H1 (cell line): ENCODE measurements at regions not wholly inside any gene's neighbourhood (a gene's known extent, or its start where the extent isn't known, plus 50 kb on each side); places are given as distances from the start of the nearest gene placed in this dataset.

Experiments
- CTCF ChIA-PET: fragments of 300-600 bp; sonication (Branson Sonifier 250); formaldehyde crosslinking; loops from one replicate; lab custom pipeline; 2021; ENCODE audit not compliant: partially characterized antibody; lab: Charles Lee
- POLR2A ChIA-PET: fragments of 300-600 bp; sonication (Branson Sonifier 250); formaldehyde crosslinking; loops from one replicate; lab custom pipeline; 2021; ENCODE audit warnings: inconsistent platforms; ENCODE audit not compliant: partially characterized antibody; lab: Charles Lee
- DNase-seq, 2 experiments: peaks; one replicate each; pipeline versions ENCODE4 v3.0.0 to v3.0.0-alpha.2; 2010 to 2022; ENCODE audit warnings: low spot score in 2 of 2, low read depth in 1 of 2, mixed read lengths in 1 of 2
- FAIRE-seq: peaks from 2 replicates; lab custom pipeline; 2011; peaks lifted over from hg19 to GRCh38; lab: Jason Lieb, UNC
- H2AFZ ChIP-seq: 2 replicates; pipeline ENCODE4 v1.8.1; 2012; ENCODE audit warnings: low read length, inconsistent platforms
- H2AK5ac ChIP-seq: 2 replicates; pipeline ENCODE4 v1.6.1; 2013; ENCODE audit warnings: low read depth, low read length
- H2BK120ac ChIP-seq: replicated peaks from 2 replicates; pipeline ENCODE3; 2013; ENCODE audit warnings: low read depth, low read length, inconsistent platforms
- H2BK12ac ChIP-seq: 2 replicates; pipeline ENCODE4 v1.6.1; 2013; ENCODE audit warnings: low read depth, low read length
- H2BK15ac ChIP-seq: 2 replicates; pipeline ENCODE4 v1.6.1; 2013; ENCODE audit warnings: low read length
- H2BK20ac ChIP-seq: 2 replicates; pipeline ENCODE4 v1.6.1; 2013; ENCODE audit warnings: low read length
- H2BK5ac ChIP-seq: 2 replicates; pipeline ENCODE4 v1.6.1; 2013; ENCODE audit warnings: low read depth, low read length
- H3K14ac ChIP-seq: 2 replicates; pipeline ENCODE4 v1.6.1; 2013; ENCODE audit warnings: inconsistent platforms; ENCODE audit not compliant: insufficient read length
- H3K18ac ChIP-seq: 2 replicates; pipeline ENCODE4 v1.6.1; 2013; ENCODE audit warnings: low read length; ENCODE audit errors: extremely low read depth
- H3K23ac ChIP-seq: 2 replicates; pipeline ENCODE4 v1.6.1; 2013; ENCODE audit warnings: inconsistent platforms; ENCODE audit not compliant: insufficient read length
- H3K23me2 ChIP-seq: 2 replicates; pipeline ENCODE4 v1.6.1; 2013; ENCODE audit warnings: low read depth, low read length
- H3K27ac ChIP-seq: 2 replicates; pipeline ENCODE4 v1.6.1; 2011; ENCODE audit warnings: low read depth, low read length, inconsistent platforms
- H3K27me3 ChIP-seq, 4 experiments: replicated peaks in 1 of 4; 1 replicate in 1 of 4; 2 replicates in 3 of 4; pipeline versions ENCODE4 v1.6.1 to v1.8.1; 2011 to 2013; ENCODE audit warnings: low read length in 3 of 4, mild to moderate bottlenecking in 3 of 4, inconsistent platforms in 2 of 4, mixed read lengths in 2 of 4, moderate library complexity in 1 of 4; ENCODE audit not compliant: control insufficient read depth in 3 of 4, insufficient read depth in 3 of 4; ENCODE audit errors: extremely low read depth in 1 of 4
- H3K36me3 ChIP-seq, 4 experiments: 2 replicates each; pipeline versions ENCODE4 v1.6.1 to v1.8.1; 2011 to 2013; ENCODE audit warnings: mild to moderate bottlenecking in 4 of 4, low read length in 3 of 4, moderate library complexity in 2 of 4, control low read depth in 1 of 4, inconsistent platforms in 1 of 4; ENCODE audit not compliant: insufficient read depth in 4 of 4, control insufficient read depth in 2 of 4
- H3K4ac ChIP-seq: replicated peaks from 2 replicates; pipeline ENCODE3; 2013; ENCODE audit warnings: low read length, low read depth, mixed read lengths, inconsistent platforms; ENCODE audit not compliant: insufficient read length
- H3K4me1 ChIP-seq, 4 experiments: replicated peaks in 1 of 4; 1 replicate in 1 of 4; 2 replicates in 3 of 4; pipeline versions ENCODE4 v1.6.1 to v1.8.1; 2011 to 2013; ENCODE audit warnings: low read length in 3 of 4, inconsistent platforms in 2 of 4, mixed read lengths in 1 of 4; ENCODE audit not compliant: insufficient read depth in 4 of 4, control insufficient read depth in 3 of 4
- H3K4me2 ChIP-seq, 2 experiments: 2 replicates each; pipeline versions ENCODE4 v1.6.1 to v1.8.1; 2011 to 2013; ENCODE audit warnings: low read depth in 2 of 2, low read length in 2 of 2, control low read depth in 1 of 2, inconsistent platforms in 1 of 2, mild to moderate bottlenecking in 1 of 2; ENCODE audit not compliant: insufficient read depth in 1 of 2
- H3K4me3 ChIP-seq, 4 experiments: fragments of 200-600, 300-600 bp in 1 of 4; sonication (generic), shearing (Covaris generic), sonication (Bioruptor Twin) in 1 of 4; 2 replicates each; pipeline versions ENCODE4 v1.5.1 to v1.8.1; 2011 to 2016; ENCODE audit warnings: low read length in 4 of 4, low read depth in 3 of 4, control low read depth in 2 of 4, inconsistent platforms in 2 of 4, mild to moderate bottlenecking in 2 of 4, mixed read lengths in 1 of 4, moderate library complexity in 1 of 4; ENCODE audit not compliant: insufficient read depth in 2 of 4; ENCODE audit errors: extremely low read depth in 1 of 4
- H3K56ac ChIP-seq: replicated peaks from 2 replicates; pipeline ENCODE3; 2013; ENCODE audit warnings: low read depth, mild to moderate bottlenecking, mixed read lengths, low read length, inconsistent platforms; ENCODE audit not compliant: insufficient read length
- H3K79me1 ChIP-seq: 2 replicates; pipeline ENCODE4 v1.6.1; 2013; ENCODE audit warnings: low read depth, low read length, control low read depth
- H3K79me2 ChIP-seq, 2 experiments: 2 replicates each; pipeline versions ENCODE4 v1.6.1 to v1.8.1; 2012 to 2013; ENCODE audit warnings: low read length in 2 of 2, mild to moderate bottlenecking in 2 of 2, inconsistent platforms in 1 of 2; ENCODE audit not compliant: insufficient read depth in 2 of 2, control insufficient read depth in 1 of 2
- H3K9ac ChIP-seq, 4 experiments: replicated peaks in 1 of 4; 1 replicate in 1 of 4; 2 replicates in 3 of 4; pipeline versions ENCODE4 v1.6.1 to v1.8.1; 2011 to 2013; ENCODE audit warnings: low read depth in 3 of 4, low read length in 3 of 4, control low read depth in 2 of 4, mild to moderate bottlenecking in 2 of 4, moderate library complexity in 2 of 4, inconsistent platforms in 1 of 4; ENCODE audit errors: extremely low read depth in 1 of 4
- H3K9me3 ChIP-seq, 2 experiments: 2 replicates each; pipeline versions ENCODE4 v1.6.1 to v1.8.1; 2012 to 2013; ENCODE audit warnings: mild to moderate bottlenecking in 2 of 2, moderate library complexity in 2 of 2, control low read depth in 1 of 2, inconsistent platforms in 1 of 2, low read depth in 1 of 2, low read length in 1 of 2, mixed read lengths in 1 of 2; ENCODE audit not compliant: insufficient read depth in 2 of 2
- H4K20me1 ChIP-seq, 2 experiments: replicated peaks in 1 of 2; 2 replicates each; pipeline versions ENCODE3 to v1.8.1; 2011 to 2013; ENCODE audit warnings: inconsistent platforms in 2 of 2, low read length in 2 of 2, mild to moderate bottlenecking in 1 of 2; ENCODE audit not compliant: insufficient read depth in 2 of 2, control insufficient read depth in 1 of 2
- H4K5ac ChIP-seq: 2 replicates; pipeline ENCODE4 v1.6.1; 2013; ENCODE audit warnings: low read length, low read depth, mixed read lengths, inconsistent platforms; ENCODE audit not compliant: insufficient read length
- H4K8ac ChIP-seq: 2 replicates; pipeline ENCODE4 v1.8.0; 2013; ENCODE audit warnings: mild to moderate bottlenecking, moderate library complexity, low read length, inconsistent platforms; ENCODE audit not compliant: insufficient read depth; ENCODE audit errors: extremely low read depth
- H4K91ac ChIP-seq: replicated peaks from 2 replicates; pipeline ENCODE3; 2013; ENCODE audit warnings: low read length, mixed read lengths, inconsistent platforms; ENCODE audit not compliant: insufficient read length
- ATF3 ChIP-seq: IDR thresholded peaks from 2 replicates; pipeline ENCODE4 v1.6.1; 2011; ENCODE audit warnings: low read depth, mild to moderate bottlenecking, low read length; ENCODE audit not compliant: insufficient read depth
- BCL11A ChIP-seq, 2 experiments: IDR thresholded peaks; one replicate each; pipeline ENCODE4 v1.6.1; 2011; ENCODE audit warnings: low read depth in 2 of 2, low read length in 2 of 2, mild to moderate bottlenecking in 2 of 2
- CBX5 ChIP-seq: fragments of 300-800, 300-1000 bp; sonication (generic); IDR thresholded peaks from 2 replicates; pipeline ENCODE4 v1.7.1; 2016; ENCODE audit warnings: antibody characterized with exemption, low read length, low read depth
- KDM4A ChIP-seq: IDR thresholded peaks from one replicate; pipeline ENCODE4 v1.7.1; 2012; ENCODE audit warnings: low read depth, mild to moderate bottlenecking, moderate library complexity, low read length, inconsistent platforms; ENCODE audit not compliant: severe bottlenecking
- NANOG ChIP-seq: IDR thresholded peaks from 2 replicates; pipeline ENCODE4 v1.6.1; 2011; ENCODE audit warnings: low read length, low read depth, mild to moderate bottlenecking, inconsistent platforms; ENCODE audit not compliant: insufficient read depth, poor library complexity, severe bottlenecking
- SP2 ChIP-seq: IDR thresholded peaks from 2 replicates; pipeline ENCODE4 v1.6.1; 2012; ENCODE audit warnings: mild to moderate bottlenecking, low read length, inconsistent platforms
- WGBS, 2 experiments: shearing (Covaris generic) in 1 of 2; methylation state at CpG; one replicate each; pipeline versions ENCODE4 v1.1.6 to v1.1.7; 2013 to 2015; ENCODE audit warnings: low lambda C conversion rate in 2 of 2, mixed read lengths in 2 of 2, inconsistent platforms in 1 of 2, low coverage in 1 of 2, missing lambda C conversion rate in 1 of 2; ENCODE audit not compliant: insufficient replicate concordance in 2 of 2, insufficient coverage in 1 of 2, insufficient read length in 1 of 2; ENCODE audit errors: extremely low coverage in 1 of 2, missing lambda C conversion rate in 1 of 2; 5-methylcytosine and 5-hydroxymethylcytosine counted together

GRCh38 chr16:63945806-63946205 lies 1176.1 kb downstream of the CDH11 start:
- Histone ChIP-seq H3K4me1 (no peaks in the 10 kb centered on the region), H3K79me1 (no peaks in the 10 kb centered on the region), H2BK20ac (no peak overlapping the region), H3K18ac (no peak overlapping the region), H2BK5ac (no peak overlapping the region), H2BK12ac (no peak overlapping the region), H4K8ac (no peak overlapping the region), H3K23ac (no peak overlapping the region), H3K4ac (no peak overlapping the region), H4K5ac (no peak overlapping the region), H2BK120ac (no peak overlapping the region), H2AK5ac (no peak overlapping the region), H4K91ac (no peak overlapping the region)
- TF ChIP-seq NANOG: no peak
- TF ChIP-seq SP2: no peak
- no peak for TF ChIP-seq ATF3
- TF ChIP-seq CBX5: no peak
- no peak for TF ChIP-seq KDM4A
- TF ChIP-seq BCL11A (IDR thresholded peaks at IDR 0.05; ENCODE audit: low read depth in 2 of 2, low read length in 2 of 2): no peak
- TF ChIP-seq, all 59 proteins: peak for 0
- Histone ChIP-seq H3K4me2 (no peak overlapping the region), H3K27ac (no peak overlapping the region), H3K79me2 (no peaks in the 10 kb centered on the region), H4K20me1 (no peaks in the 10 kb centered on the region), H3K23me2 (no peaks in the 10 kb centered on the region), H3K27me3 (no peaks in the 10 kb centered on the region), H3K4me3 (no peak overlapping the region), H2AFZ (no peak overlapping the region), H2BK15ac (no peak overlapping the region), H3K14ac (no peak overlapping the region), H3K9ac (no peak overlapping the region), H3K36me3 (no peaks in the 10 kb centered on the region), H3K56ac (no peak overlapping the region), H3K9me3 (no peaks in the 10 kb centered on the region)
- ChIA-PET POLR2A (no interaction called here), CTCF (no interaction called here)
- FAIRE-seq: no peak
- 90% methylated on average over 1 of the region's 1 CpG; no CpG with 5 or more reads in 1 of the 2 experiments for WGBS, 2 experiments
- DNase-seq: no peak
